ENCODE measurements at regions not wholly inside any gene's neighbourhood (a gene's known extent, or its start where the extent isn't known, plus 50 kb on each side); places are given as distances from the start of the nearest gene placed in this dataset.

DNA sequence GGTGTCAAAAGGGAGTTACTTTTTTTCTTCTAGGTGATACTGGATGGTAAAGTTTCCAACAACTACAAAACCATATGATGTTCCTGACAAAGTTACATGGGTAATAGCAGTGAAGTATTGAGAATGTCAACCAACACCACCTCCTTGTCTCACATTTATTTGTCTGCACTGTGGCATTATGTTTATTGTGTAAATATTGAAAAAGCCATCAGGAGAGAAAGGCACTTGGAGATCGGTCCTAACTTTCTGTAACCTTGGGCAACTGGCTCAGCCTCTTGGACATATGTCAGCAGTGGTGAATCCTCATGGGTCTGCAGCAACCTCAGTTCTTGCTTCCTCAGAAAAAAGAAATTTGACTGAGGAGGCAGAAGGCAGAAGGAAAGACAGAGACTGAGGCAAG lies 50.0 kb upstream of the ICE1 start:
- ATAC-seq, result no peak
- H3K4me1 ChIP-seq (ENCODE audit: control insufficient read depth in 1 of 2, insufficient read depth in 2 of 2, low read length in 2 of 2), result no peaks in the 10 kb centered on the region
- H3K79me2 ChIP-seq (ENCODE audit: insufficient read depth, low read length), result no peaks in the 10 kb centered on the region
- H3K9ac ChIP-seq (ENCODE audit: low read length), result no peak overlapping the region
- ChIA-PET POLR2A (no interaction called here), CTCF (no interaction called here), RAD21 (ENCODE audit: low non-redundant PET in 1 of 2, low total read pairs in 2 of 2, uncharacterized antibody in 2 of 2, unreplicated experiment in 2 of 2) (no interaction called here)
- no peak overlapping the region for H2AFZ ChIP-seq (ENCODE audit: low read depth, low read length, poor library complexity, severe bottlenecking)
- no peak overlapping the region for H3K4me2 ChIP-seq (ENCODE audit: low read length)
- BruUV-seq (replicated peaks), result no TSS peak
- no peak for TF ChIP-seq CEBPB (IDR thresholded peaks at IDR 0.05; ENCODE audit: low read depth)
- no peak for TF ChIP-seq TCF7L2 (IDR thresholded peaks at IDR 0.05; ENCODE audit: borderline replicate concordance, extremely low read depth, insufficient read depth, insufficient read length)
- TF ChIP-seq ZFX (IDR thresholded peaks at IDR 0.05), result no peak
- TF ChIP-seq POLR2AphosphoS5 (IDR thresholded peaks at IDR 0.05; ENCODE audit: low read depth, low read length), result no peak
- no peak for TF ChIP-seq ELF1 (IDR thresholded peaks at IDR 0.05; ENCODE audit: borderline replicate concordance, low read depth)
- no peak for TF ChIP-seq EZH2phosphoT487 (IDR thresholded peaks at IDR 0.05; ENCODE audit: borderline replicate concordance)
- TF ChIP-seq SIN3A (IDR thresholded peaks at IDR 0.05; ENCODE audit: low read depth), result no peak
- no peak for TF ChIP-seq EGR1 (IDR thresholded peaks at IDR 0.05; ENCODE audit: low read depth)
- no peak for TF ChIP-seq EZH2 (IDR thresholded peaks at IDR 0.05)
- TF ChIP-seq, protein P1, sequence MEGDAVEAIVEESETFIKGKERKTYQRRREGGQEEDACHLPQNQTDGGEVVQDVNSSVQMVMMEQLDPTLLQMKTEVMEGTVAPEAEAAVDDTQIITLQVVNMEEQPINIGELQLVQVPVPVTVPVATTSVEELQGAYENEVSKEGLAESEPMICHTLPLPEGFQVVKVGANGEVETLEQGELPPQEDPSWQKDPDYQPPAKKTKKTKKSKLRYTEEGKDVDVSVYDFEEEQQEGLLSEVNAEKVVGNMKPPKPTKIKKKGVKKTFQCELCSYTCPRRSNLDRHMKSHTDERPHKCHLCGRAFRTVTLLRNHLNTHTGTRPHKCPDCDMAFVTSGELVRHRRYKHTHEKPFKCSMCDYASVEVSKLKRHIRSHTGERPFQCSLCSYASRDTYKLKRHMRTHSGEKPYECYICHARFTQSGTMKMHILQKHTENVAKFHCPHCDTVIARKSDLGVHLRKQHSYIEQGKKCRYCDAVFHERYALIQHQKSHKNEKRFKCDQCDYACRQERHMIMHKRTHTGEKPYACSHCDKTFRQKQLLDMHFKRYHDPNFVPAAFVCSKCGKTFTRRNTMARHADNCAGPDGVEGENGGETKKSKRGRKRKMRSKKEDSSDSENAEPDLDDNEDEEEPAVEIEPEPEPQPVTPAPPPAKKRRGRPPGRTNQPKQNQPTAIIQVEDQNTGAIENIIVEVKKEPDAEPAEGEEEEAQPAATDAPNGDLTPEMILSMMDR (IDR thresholded peaks at IDR 0.05 in 2 of 3, conservative IDR thresholded peaks at IDR 0.05 in 1 of 3; ENCODE audit: borderline replicate concordance in 1 of 3, insufficient read depth in 1 of 3, low read depth in 2 of 3, low read length in 2 of 3), result no peak
- no peak for TF ChIP-seq POLR2A (IDR thresholded peaks at IDR 0.05; ENCODE audit: borderline replicate concordance, extremely low read depth, insufficient read depth, insufficient read length)
- no peak for TF ChIP-seq JUND (IDR thresholded peaks at IDR 0.05)
- no peak for TF ChIP-seq CBX3 (IDR thresholded peaks at IDR 0.05; ENCODE audit: low read depth)
- no peak for TF ChIP-seq RAD21 (IDR thresholded peaks at IDR 0.05; ENCODE audit: low read depth)
- TF ChIP-seq SRF (IDR thresholded peaks at IDR 0.05; ENCODE audit: low read depth), result no peak
- TF ChIP-seq, protein P2, sequence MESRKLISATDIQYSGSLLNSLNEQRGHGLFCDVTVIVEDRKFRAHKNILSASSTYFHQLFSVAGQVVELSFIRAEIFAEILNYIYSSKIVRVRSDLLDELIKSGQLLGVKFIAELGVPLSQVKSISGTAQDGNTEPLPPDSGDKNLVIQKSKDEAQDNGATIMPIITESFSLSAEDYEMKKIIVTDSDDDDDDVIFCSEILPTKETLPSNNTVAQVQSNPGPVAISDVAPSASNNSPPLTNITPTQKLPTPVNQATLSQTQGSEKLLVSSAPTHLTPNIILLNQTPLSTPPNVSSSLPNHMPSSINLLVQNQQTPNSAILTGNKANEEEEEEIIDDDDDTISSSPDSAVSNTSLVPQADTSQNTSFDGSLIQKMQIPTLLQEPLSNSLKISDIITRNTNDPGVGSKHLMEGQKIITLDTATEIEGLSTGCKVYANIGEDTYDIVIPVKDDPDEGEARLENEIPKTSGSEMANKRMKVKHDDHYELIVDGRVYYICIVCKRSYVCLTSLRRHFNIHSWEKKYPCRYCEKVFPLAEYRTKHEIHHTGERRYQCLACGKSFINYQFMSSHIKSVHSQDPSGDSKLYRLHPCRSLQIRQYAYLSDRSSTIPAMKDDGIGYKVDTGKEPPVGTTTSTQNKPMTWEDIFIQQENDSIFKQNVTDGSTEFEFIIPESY (IDR thresholded peaks at IDR 0.05; ENCODE audit: extremely low read depth, insufficient replicate concordance, low read length), result no peak
- TF ChIP-seq YY1 (IDR thresholded peaks at IDR 0.05; ENCODE audit: extremely low read depth, insufficient replicate concordance, low read depth, low read length), result no peak
- TF ChIP-seq, protein P3, sequence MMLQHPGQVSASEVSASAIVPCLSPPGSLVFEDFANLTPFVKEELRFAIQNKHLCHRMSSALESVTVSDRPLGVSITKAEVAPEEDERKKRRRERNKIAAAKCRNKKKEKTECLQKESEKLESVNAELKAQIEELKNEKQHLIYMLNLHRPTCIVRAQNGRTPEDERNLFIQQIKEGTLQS (IDR thresholded peaks at IDR 0.05), result no peak
- no peak for TF ChIP-seq ZNF274 (IDR thresholded peaks at IDR 0.05; ENCODE audit: low read depth, low read length)
- no peak for TF ChIP-seq FOSL1 (IDR thresholded peaks at IDR 0.05; ENCODE audit: low read depth)
- intact Hi-C loops (cut with micrococcal nuclease), result no loop called here
- no peak overlapping the region for H3K4me3 ChIP-seq (replicated peaks in 1 of 2; ENCODE audit: low read depth in 1 of 2, low read length in 2 of 2)
- H3K36me3 ChIP-seq (ENCODE audit: control insufficient read depth in 1 of 2, insufficient read depth in 2 of 2, low read length in 2 of 2), result no peaks in the 10 kb centered on the region
- H4K20me1 ChIP-seq (ENCODE audit: insufficient read depth), result no peaks in the 10 kb centered on the region
- DNase-seq (ENCODE audit: low read depth, low spot score), result no peak
- H3K9me2 ChIP-seq (ENCODE audit: insufficient read depth), result no peaks in the 10 kb centered on the region
- H3K27ac ChIP-seq (ENCODE audit: low read depth, low read length), result no peak overlapping the region
- H3K9me3 ChIP-seq (ENCODE audit: control insufficient read depth in 1 of 2, insufficient read depth in 1 of 2, low read depth in 1 of 2, low read length in 2 of 2), result no peaks in the 10 kb centered on the region
- no peaks in the 10 kb centered on the region for H3K27me3 ChIP-seq (ENCODE audit: insufficient read depth, low read length)

Data from HCT116 (cell line).